GM10266 (cell line): ENCODE measurements at regions not wholly inside any gene's neighbourhood (a gene's known extent, or its start where the extent isn't known, plus 50 kb on each side); places are given as distances from the start of the nearest gene placed in this dataset.

Experiments
- DNase-seq: peaks from one replicate; pipeline ENCODE4 v3.0.0; 2012; ENCODE audit errors: extremely low spot score
- CTCF ChIP-seq: IDR thresholded peaks from 2 replicates; pipeline ENCODE4 v1.5.1; 2012; ENCODE audit warnings: mild to moderate bottlenecking, low read depth; ENCODE audit not compliant: control insufficient read depth, insufficient read depth; ENCODE audit errors: missing control alignments

- no peak for TF ChIP-seq CTCF
- DNase-seq: no peak
These were observed 1202.1 kb downstream of the ADGRL3 start for GRCh38 chr4:62402088-62402806.

- no peak for TF ChIP-seq CTCF
- peak; percentile 13 for DNase-seq
These were observed 1199.1 kb downstream of the ADGRL3 start for GRCh38 chr4:62399242-62399641.

- DNase-seq: no peak
- no peak for TF ChIP-seq CTCF
These were observed 1198.2 kb downstream of the ADGRL3 start for GRCh38 chr4:62398318-62398717.

- TF ChIP-seq CTCF: no peak
- DNase-seq: no peak
These were observed 1194.6 kb downstream of the ADGRL3 start for GRCh38 chr4:62394766-62395165.

GRCh38 chr4:62387808-62388207 is 1187.7 kb downstream of the ADGRL3 start:
- TF ChIP-seq CTCF: no peak
- no peak for DNase-seq

GRCh38 chr4:62377700-62378099 is 1177.6 kb downstream of the ADGRL3 start:
- no peak for DNase-seq
- TF ChIP-seq CTCF: no peak

- no peak for DNase-seq
- no peak for TF ChIP-seq CTCF
These were observed 1177.1 kb downstream of the ADGRL3 start for GRCh38 chr4:62377245-62377644.
